ENCODE measurements at regions not wholly inside any gene's neighbourhood (a gene's known extent, or its start where the extent isn't known, plus 50 kb on each side); places are given as distances from the start of the nearest gene placed in this dataset.
"Not testable (repeated sequence)": the region's sequence is repeated elsewhere in the genome, so short reads cannot be mapped to it uniquely, and the experiment has no call there.

DNA sequence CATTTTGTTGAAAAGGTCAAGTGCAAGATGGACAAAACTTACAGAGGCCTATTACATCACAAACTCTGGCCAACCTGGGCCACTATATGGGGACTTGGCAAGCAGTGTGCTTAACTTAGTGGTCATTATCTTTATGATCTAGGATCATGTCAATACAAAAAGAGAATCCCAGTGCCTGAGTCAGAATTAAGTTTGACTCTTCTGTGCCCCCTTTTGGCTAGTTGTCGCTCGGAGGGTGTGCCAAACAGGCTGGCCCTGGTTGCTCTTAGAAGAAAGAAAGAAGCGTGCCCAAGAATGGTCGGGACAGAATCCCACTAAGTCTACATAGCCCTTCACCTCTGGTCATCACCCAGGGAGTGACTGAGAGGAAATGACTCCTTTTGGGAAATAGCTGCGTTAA, 100.1 kb downstream of the EIF4E start:
- Mint-ChIP-seq H3K4me1 (ENCODE audit: insufficient read depth, unreplicated experiment) (peaks cover 9% of the 10 kb centered on the region), H3K27me3 (ENCODE audit: insufficient read depth, unreplicated experiment) (no peaks in the 10 kb centered on the region), H3K27ac (ENCODE audit: low read depth, unreplicated experiment) (no peak overlapping the region), H3K4me3 (ENCODE audit: unreplicated experiment) (no peak overlapping the region), H3K9me3 (ENCODE audit: unreplicated experiment) (no peaks in the 10 kb centered on the region), H3K36me3 (ENCODE audit: insufficient read depth, unreplicated experiment) (no peaks in the 10 kb centered on the region)
- DNase-seq (ENCODE audit: unreplicated experiment), result peak; percentile 42
- intact Hi-C loops (cut with micrococcal nuclease), result loop anchor here (2.0 kb wide), 1 partner anchor 362 kb away; no protein-coding TSS in a partner anchor
- ChIA-PET CTCF (no interaction called here), POLR2A (no interaction called here)
- no TSS peak for BruUV-seq (replicated peaks)
- TF ChIP-seq, protein P1, sequence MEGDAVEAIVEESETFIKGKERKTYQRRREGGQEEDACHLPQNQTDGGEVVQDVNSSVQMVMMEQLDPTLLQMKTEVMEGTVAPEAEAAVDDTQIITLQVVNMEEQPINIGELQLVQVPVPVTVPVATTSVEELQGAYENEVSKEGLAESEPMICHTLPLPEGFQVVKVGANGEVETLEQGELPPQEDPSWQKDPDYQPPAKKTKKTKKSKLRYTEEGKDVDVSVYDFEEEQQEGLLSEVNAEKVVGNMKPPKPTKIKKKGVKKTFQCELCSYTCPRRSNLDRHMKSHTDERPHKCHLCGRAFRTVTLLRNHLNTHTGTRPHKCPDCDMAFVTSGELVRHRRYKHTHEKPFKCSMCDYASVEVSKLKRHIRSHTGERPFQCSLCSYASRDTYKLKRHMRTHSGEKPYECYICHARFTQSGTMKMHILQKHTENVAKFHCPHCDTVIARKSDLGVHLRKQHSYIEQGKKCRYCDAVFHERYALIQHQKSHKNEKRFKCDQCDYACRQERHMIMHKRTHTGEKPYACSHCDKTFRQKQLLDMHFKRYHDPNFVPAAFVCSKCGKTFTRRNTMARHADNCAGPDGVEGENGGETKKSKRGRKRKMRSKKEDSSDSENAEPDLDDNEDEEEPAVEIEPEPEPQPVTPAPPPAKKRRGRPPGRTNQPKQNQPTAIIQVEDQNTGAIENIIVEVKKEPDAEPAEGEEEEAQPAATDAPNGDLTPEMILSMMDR (IDR thresholded peaks at IDR 0.05; ENCODE audit: unreplicated experiment), result no peak

DNA sequence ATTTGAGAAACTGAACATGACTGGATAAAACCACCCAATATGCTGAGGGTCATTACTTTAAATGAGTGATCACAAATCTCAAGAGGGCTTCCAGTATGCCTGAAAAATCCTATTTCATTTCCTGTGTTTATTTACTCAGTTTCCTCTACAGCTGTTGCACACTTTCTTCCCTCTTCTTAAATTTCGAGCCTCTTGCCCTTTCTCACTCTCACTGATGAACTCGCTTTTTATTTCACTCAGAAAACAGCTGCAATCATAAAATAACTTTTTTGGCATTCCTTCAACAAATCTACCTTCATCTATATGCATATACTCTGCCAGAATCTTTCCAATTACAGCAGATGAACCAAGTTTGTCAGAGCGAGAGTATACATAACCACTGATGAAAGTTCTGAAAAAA, 101.3 kb downstream of the EIF4E start:
- Mint-ChIP-seq H3K27me3 (ENCODE audit: insufficient read depth, unreplicated experiment) (no peaks in the 10 kb centered on the region), H3K9me3 (ENCODE audit: unreplicated experiment) (no peaks in the 10 kb centered on the region), H3K27ac (ENCODE audit: low read depth, unreplicated experiment) (no peak overlapping the region), H3K4me3 (ENCODE audit: unreplicated experiment) (no peak overlapping the region), H3K4me1 (ENCODE audit: insufficient read depth, unreplicated experiment) (peaks cover 5% of the 10 kb centered on the region), H3K36me3 (ENCODE audit: insufficient read depth, unreplicated experiment) (no peaks in the 10 kb centered on the region)
- POLR2A ChIA-PET, result interaction anchor here (0.8 kb wide), 1 partner anchor 9 kb away, joined by 3 read pairs; no protein-coding TSS in a partner anchor
- BruUV-seq (replicated peaks), result no TSS peak
- CTCF ChIA-PET, result no interaction called here
- DNase-seq (ENCODE audit: unreplicated experiment), result no peak
- TF ChIP-seq, protein P1 (IDR thresholded peaks at IDR 0.05; ENCODE audit: unreplicated experiment), result no peak
- intact Hi-C loops (cut with micrococcal nuclease), result loop anchor here (2.0 kb wide), 1 partner anchor 361 kb away; no protein-coding TSS in a partner anchor

DNA sequence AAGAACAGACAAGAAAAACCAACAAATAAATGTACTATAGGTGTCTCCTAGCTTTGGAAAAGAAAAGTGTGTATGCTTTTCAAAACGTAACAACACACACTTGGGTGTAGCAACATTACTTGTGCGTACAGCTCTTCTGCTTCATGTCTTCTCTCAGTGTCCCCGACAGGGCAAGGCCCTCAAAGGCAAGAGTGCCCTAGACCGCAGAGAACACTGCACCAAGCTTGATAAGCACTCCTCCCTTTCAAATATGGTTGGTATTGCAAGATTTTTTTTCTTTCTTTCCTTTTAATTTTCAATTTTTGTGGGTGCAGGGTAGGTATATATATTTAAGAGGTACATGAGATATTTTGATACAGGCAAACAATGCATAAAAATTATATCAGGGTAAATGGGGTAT, 106.8 kb downstream of the EIF4E start:
- H3K4me3 Mint-ChIP-seq (ENCODE audit: unreplicated experiment), result no peak overlapping the region
- POLR2A ChIA-PET, result interaction anchor here (0.6 kb wide), 1 partner anchor 167 kb away, joined by 3 read pairs; no protein-coding TSS in a partner anchor
- CTCF ChIA-PET, result no interaction called here
- no peaks in the 10 kb centered on the region for H3K27me3 Mint-ChIP-seq (ENCODE audit: insufficient read depth, unreplicated experiment)
- no TSS peak for BruUV-seq (replicated peaks)
- no peak overlapping the region for H3K27ac Mint-ChIP-seq (ENCODE audit: low read depth, unreplicated experiment)
- no peaks in the 10 kb centered on the region for H3K9me3 Mint-ChIP-seq (ENCODE audit: unreplicated experiment)
- no peaks in the 10 kb centered on the region for H3K36me3 Mint-ChIP-seq (ENCODE audit: insufficient read depth, unreplicated experiment)
- H3K4me1 Mint-ChIP-seq (ENCODE audit: insufficient read depth, unreplicated experiment), result no peaks in the 10 kb centered on the region
- DNase-seq (ENCODE audit: unreplicated experiment), result no peak
- intact Hi-C loops (cut with micrococcal nuclease), result no loop called here
- TF ChIP-seq, protein P1 (IDR thresholded peaks at IDR 0.05; ENCODE audit: unreplicated experiment), result no peak

DNA sequence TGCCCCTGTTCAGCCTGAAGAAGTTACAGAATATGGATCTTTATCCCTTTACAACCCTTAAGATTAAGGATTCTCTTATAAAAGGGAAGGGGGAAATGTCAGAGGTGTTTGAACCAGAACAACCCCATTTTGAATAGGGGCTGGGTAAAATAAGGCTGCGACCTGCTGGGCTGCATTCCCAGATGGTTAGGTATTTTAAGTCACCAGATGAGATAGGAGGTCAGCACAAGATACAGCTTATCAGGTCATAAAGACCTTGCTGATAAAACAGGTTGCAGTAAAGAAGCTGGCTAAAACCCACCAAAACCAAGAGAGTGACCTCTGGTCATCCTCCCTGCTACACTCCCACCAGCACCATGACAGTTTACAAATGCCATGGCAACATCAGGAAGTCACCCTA, 110.8 kb downstream of the EIF4E start:
- H3K36me3 Mint-ChIP-seq (ENCODE audit: insufficient read depth, unreplicated experiment); POLR2A ChIA-PET; H3K4me3 Mint-ChIP-seq (ENCODE audit: unreplicated experiment); DNase-seq (ENCODE audit: unreplicated experiment); CTCF ChIA-PET; H3K9me3 Mint-ChIP-seq (ENCODE audit: unreplicated experiment); H3K4me1 Mint-ChIP-seq (ENCODE audit: insufficient read depth, unreplicated experiment); H3K27me3 Mint-ChIP-seq (ENCODE audit: insufficient read depth, unreplicated experiment); BruUV-seq (replicated peaks); intact Hi-C loops (cut with micrococcal nuclease); H3K27ac Mint-ChIP-seq (ENCODE audit: low read depth, unreplicated experiment): not testable (repeated sequence)

DNA sequence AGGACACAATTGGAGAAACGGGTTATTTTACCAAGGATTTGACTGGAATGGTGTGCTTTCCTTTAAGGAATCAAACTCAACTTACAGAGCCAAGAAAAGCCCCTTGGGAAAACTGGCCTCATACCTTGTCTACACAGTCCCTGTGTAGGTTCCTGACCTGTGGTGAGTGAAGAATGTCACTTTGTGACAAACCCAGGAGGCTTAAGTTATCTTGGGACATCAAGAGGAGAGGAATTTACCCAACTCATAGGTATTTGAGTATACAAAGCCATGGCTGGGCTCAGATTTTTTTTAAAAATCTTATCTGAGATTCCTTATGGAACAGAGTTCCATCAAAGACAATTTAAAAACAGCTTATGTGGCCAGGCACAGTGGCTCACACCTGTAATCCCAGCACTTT, 112.1 kb downstream of the EIF4E start:
- Mint-ChIP-seq H3K27ac (ENCODE audit: low read depth, unreplicated experiment) (no peak overlapping the region), H3K27me3 (ENCODE audit: insufficient read depth, unreplicated experiment) (no peaks in the 10 kb centered on the region), H3K9me3 (ENCODE audit: unreplicated experiment) (no peaks in the 10 kb centered on the region), H3K4me1 (ENCODE audit: insufficient read depth, unreplicated experiment) (no peaks in the 10 kb centered on the region), H3K36me3 (ENCODE audit: insufficient read depth, unreplicated experiment) (no peaks in the 10 kb centered on the region), H3K4me3 (ENCODE audit: unreplicated experiment) (no peak overlapping the region)
- no peak for DNase-seq (ENCODE audit: unreplicated experiment)
- ChIA-PET CTCF (no interaction called here), POLR2A (no interaction called here)
- intact Hi-C loops (cut with micrococcal nuclease), result no loop called here
- BruUV-seq (replicated peaks), result no TSS peak
- TF ChIP-seq, protein P1 (IDR thresholded peaks at IDR 0.05; ENCODE audit: unreplicated experiment), result no peak

All from MCF 10A (cell line).